B cell (primary cell): ENCODE measurements at regions not wholly inside any gene's neighbourhood (a gene's known extent, or its start where the extent isn't known, plus 50 kb on each side); places are given as distances from the start of the nearest gene placed in this dataset.
A peak's percentile ranks its signal among the peaks of the same experiment; 100 is the strongest.

Experiments used
- ATAC-seq: fragments of 200-7000 bp; cut with Tn5 transposase; one replicate; pipeline ENCODE4 v1.10.0; 2021; ENCODE audit warnings: low read depth, mild to moderate bottlenecking, moderate number of reproducible peaks, moderate library complexity
- CTCF ChIA-PET: fragments of 350-600 bp; sonication (Branson Sonifier 250); formaldehyde crosslinking; loops from one replicate; lab custom pipeline; 2021; ENCODE audit warnings: antibody characterized with exemption, inconsistent platforms; lab: Charles Lee
- POLR2A ChIA-PET: fragments of 350-600 bp; sonication (Branson Sonifier 250); formaldehyde crosslinking; loops from one replicate; lab custom pipeline; 2021; ENCODE audit warnings: antibody characterized with exemption; lab: Charles Lee
- DNase-seq: peaks from one replicate; pipeline ENCODE4 v3.0.0; 2013
- H2AFZ ChIP-seq: 2 replicates; pipeline ENCODE4 v1.6.1; 2012; ENCODE audit warnings: mild to moderate bottlenecking, low read depth, low read length; ENCODE audit not compliant: insufficient read depth, poor library complexity, severe bottlenecking
- H3K27ac ChIP-seq, 2 donors: 1 replicate in 1 of 2; 2 replicates in 1 of 2; pipeline ENCODE4 v1.5.1; 2012 to 2013; ENCODE audit warnings: low read length in 2 of 2, mild to moderate bottlenecking in 2 of 2, moderate library complexity in 1 of 2
- H3K27me3 ChIP-seq, 4 experiments: fragments of 200-600 bp in 1 of 4; sonication (generic) in 1 of 4; replicated peaks in 1 of 4; 1 replicate in 2 of 4; 2 replicates in 2 of 4; pipeline versions ENCODE4 v1.6.1 to v1.7.0; 2013 to 2016; ENCODE audit warnings: low read length in 3 of 4, mild to moderate bottlenecking in 2 of 4, mixed read lengths in 1 of 4, moderate library complexity in 1 of 4; ENCODE audit not compliant: insufficient read depth in 4 of 4, control insufficient read depth in 3 of 4; ENCODE audit errors: control extremely low read depth in 1 of 4
- H3K36me3 ChIP-seq, 2 experiments: replicated peaks in 1 of 2; 1 replicate in 1 of 2; 2 replicates in 1 of 2; pipeline versions ENCODE4 v1.6.1 to v1.7.1; 2013; ENCODE audit warnings: low read length in 1 of 2; ENCODE audit not compliant: insufficient read depth in 2 of 2, control insufficient read depth in 1 of 2; ENCODE audit errors: control extremely low read depth in 1 of 2, extremely low read depth in 1 of 2
- H3K4me1 ChIP-seq, 2 donors: fragments of 200-600 bp in 1 of 2; sonication (generic) in 1 of 2; 1 replicate in 1 of 2; 2 replicates in 1 of 2; pipeline versions ENCODE4 v1.5.1 to v1.6.1; 2013 to 2017; ENCODE audit warnings: low read length in 2 of 2; ENCODE audit not compliant: control insufficient read depth in 2 of 2, insufficient read depth in 2 of 2
- H3K4me2 ChIP-seq: replicated peaks from 2 replicates; pipeline ENCODE3; 2012; ENCODE audit warnings: mild to moderate bottlenecking, low read depth, low read length; ENCODE audit not compliant: poor library complexity, severe bottlenecking
- H3K4me3 ChIP-seq, 5 experiments: fragments of 200-600 bp in 1 of 5; sonication (generic) in 1 of 5; 1 replicate in 3 of 5; 2 replicates in 2 of 5; pipeline versions ENCODE4 v1.5.1 to v1.7.0; 2011 to 2016; ENCODE audit warnings: low read length in 4 of 5, mild to moderate bottlenecking in 4 of 5, low read depth in 2 of 5, control low read depth in 1 of 5, moderate library complexity in 1 of 5; ENCODE audit not compliant: insufficient read depth in 1 of 5; ENCODE audit errors: control extremely low read depth in 1 of 5, extremely low read depth in 1 of 5
- H3K79me2 ChIP-seq: fragments of 200-600 bp; sonication (generic); one replicate; pipeline ENCODE4 v1.6.0; 2016; ENCODE audit warnings: low read length; ENCODE audit not compliant: control insufficient read depth, insufficient read depth
- H3K9ac ChIP-seq: fragments of 200-600 bp; sonication (generic); 2 replicates; pipeline ENCODE4 v1.6.1; 2017; ENCODE audit warnings: mild to moderate bottlenecking, low read length, moderate library complexity
- H3K9me3 ChIP-seq, 3 donors: one replicate each; pipeline versions ENCODE4 v1.6.1 to v1.7.1; 2013; ENCODE audit warnings: low read length in 2 of 3; ENCODE audit not compliant: control insufficient read depth in 2 of 3, insufficient read depth in 1 of 3; ENCODE audit errors: control extremely low read depth in 1 of 3
- H4K20me1 ChIP-seq: 2 replicates; pipeline ENCODE4 v1.6.0; 2012; ENCODE audit warnings: mild to moderate bottlenecking, low read length; ENCODE audit not compliant: insufficient read depth, control insufficient read depth, poor library complexity, severe bottlenecking
- H3K27ac Mint-ChIP-seq: one replicate; pipeline ENCODE4 v1.8.0; 2021; ENCODE audit warnings: mixed read lengths
- H3K27me3 Mint-ChIP-seq: one replicate; pipeline ENCODE4 v1.8.0; 2021; ENCODE audit warnings: mixed read lengths
- H3K4me1 Mint-ChIP-seq: one replicate; pipeline ENCODE4 v1.8.0; 2021; ENCODE audit warnings: mixed read lengths
- H3K4me3 Mint-ChIP-seq: one replicate; pipeline ENCODE4 v1.8.0; 2021; ENCODE audit warnings: mixed read lengths
- H3K9me3 Mint-ChIP-seq: one replicate; pipeline ENCODE4 v1.8.0; 2022; ENCODE audit warnings: mixed read lengths; ENCODE audit not compliant: insufficient read depth
- EZH2 ChIP-seq: IDR thresholded peaks from 2 replicates; pipeline ENCODE4 v1.6.1; 2012; ENCODE audit warnings: borderline replicate concordance, low read depth, mild to moderate bottlenecking, moderate library complexity, low read length; ENCODE audit not compliant: insufficient read depth, poor library complexity, severe bottlenecking
- WGBS: methylation state at CpG from one replicate; pipeline ENCODE4 v1.1.5; 2013; ENCODE audit warnings: missing lambda C conversion rate; ENCODE audit not compliant: insufficient coverage; 5-methylcytosine and 5-hydroxymethylcytosine counted together
- intact Hi-C: fragments of 100-400 bp; cut with micrococcal nuclease; formaldehyde crosslinking; loops from one replicate; pipeline ENCODE4 v1.10.0; 2022
- TF ChIP-seq, protein P1 (sequence below): fragments of 200-600 bp; IDR thresholded peaks from one replicate; pipeline ENCODE4 v1.8.0; 2022; ENCODE audit warnings: antibody characterized with exemption, mild to moderate bottlenecking

GRCh38 chr14:73773441-73774240 is 59.5 kb upstream of the PNMA1 start:
- no peaks in the 10 kb centered on the region for H3K36me3 ChIP-seq
- H3K4me1 ChIP-seq = peaks cover 88 to 96% of the 10 kb centered on the region in 2 donors
- H3K27me3 ChIP-seq = no peaks in the 10 kb centered on the region
- no peak for DNase-seq
- TF ChIP-seq, protein P1, sequence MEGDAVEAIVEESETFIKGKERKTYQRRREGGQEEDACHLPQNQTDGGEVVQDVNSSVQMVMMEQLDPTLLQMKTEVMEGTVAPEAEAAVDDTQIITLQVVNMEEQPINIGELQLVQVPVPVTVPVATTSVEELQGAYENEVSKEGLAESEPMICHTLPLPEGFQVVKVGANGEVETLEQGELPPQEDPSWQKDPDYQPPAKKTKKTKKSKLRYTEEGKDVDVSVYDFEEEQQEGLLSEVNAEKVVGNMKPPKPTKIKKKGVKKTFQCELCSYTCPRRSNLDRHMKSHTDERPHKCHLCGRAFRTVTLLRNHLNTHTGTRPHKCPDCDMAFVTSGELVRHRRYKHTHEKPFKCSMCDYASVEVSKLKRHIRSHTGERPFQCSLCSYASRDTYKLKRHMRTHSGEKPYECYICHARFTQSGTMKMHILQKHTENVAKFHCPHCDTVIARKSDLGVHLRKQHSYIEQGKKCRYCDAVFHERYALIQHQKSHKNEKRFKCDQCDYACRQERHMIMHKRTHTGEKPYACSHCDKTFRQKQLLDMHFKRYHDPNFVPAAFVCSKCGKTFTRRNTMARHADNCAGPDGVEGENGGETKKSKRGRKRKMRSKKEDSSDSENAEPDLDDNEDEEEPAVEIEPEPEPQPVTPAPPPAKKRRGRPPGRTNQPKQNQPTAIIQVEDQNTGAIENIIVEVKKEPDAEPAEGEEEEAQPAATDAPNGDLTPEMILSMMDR = no peak
- TF ChIP-seq EZH2 = no peak
- H3K4me2 ChIP-seq = peak overlapping the region; percentile 42
- H3K79me2 ChIP-seq = peaks cover 89% of the 10 kb centered on the region
- no peak overlapping the region for H3K9ac ChIP-seq
- no peak overlapping the region for H2AFZ ChIP-seq
- no peaks in the 10 kb centered on the region for H3K9me3 ChIP-seq
- ChIA-PET CTCF (interaction anchor here (1.8 to 11.6 kb wide), 5 partner anchors 12 to 52 kb away, joined by 4 to 220 read pairs (median 70); a partner anchor contains a TSS), POLR2A (interaction anchor here (0.5 to 4.8 kb wide), 5 partner anchors 13 to 192 kb away, joined by 3 to 183 read pairs (median 6); a partner anchor contains a TSS)
- Mint-ChIP-seq H3K9me3 (no peaks in the 10 kb centered on the region), H3K27me3 (no peaks in the 10 kb centered on the region), H3K27ac (peak overlapping the region; percentile 84), H3K4me1 (peaks cover 84% of the 10 kb centered on the region), H3K4me3 (no peak overlapping the region)
- no peak overlapping the region for H3K4me3 ChIP-seq
- H3K27ac ChIP-seq = peak overlapping the region; percentile 23 to 97
- intact Hi-C loops = loop anchor here (5.0 kb wide), 1 partner anchor 79 kb away; the partner anchor contains the start of gene PTGR2
- ATAC-seq = no peak
- 90% methylated on average over 10 of the region's 11 CpGs for WGBS
- peaks cover 53% of the 10 kb centered on the region for H4K20me1 ChIP-seq
